Activated naive CD8-positive, alpha-beta T cell treated with anti-CD3 and anti-CD28 coated beads, Interleukin-2, amount 50 U/mL, for 24 hours (primary cell): ENCODE measurements at regions not wholly inside any gene's neighbourhood (a gene's known extent, or its start where the extent isn't known, plus 50 kb on each side); places are given as distances from the start of the nearest gene placed in this dataset.

ENCODE experiments used
- ATAC-seq: fragments of 150-1000 bp; cut with Tn5 transposase; one replicate; pipeline ENCODE4 v1.10.0; 2021
- DNase-seq: peaks from one replicate; pipeline ENCODE4 v3.0.0; 2021
- H3K27ac Mint-ChIP-seq: one replicate; pipeline ENCODE4 v1.8.0; 2021; ENCODE audit warnings: mild to moderate bottlenecking, mixed read lengths
- H3K27me3 Mint-ChIP-seq: one replicate; pipeline ENCODE4 v1.8.0; 2021; ENCODE audit warnings: mixed read lengths
- H3K36me3 Mint-ChIP-seq: one replicate; pipeline ENCODE4 v1.8.0; 2021; ENCODE audit warnings: low read depth, mixed read lengths
- H3K4me1 Mint-ChIP-seq: one replicate; pipeline ENCODE4 v1.8.0; 2021; ENCODE audit warnings: mixed read lengths
- H3K4me3 Mint-ChIP-seq: one replicate; pipeline ENCODE4 v1.8.0; 2021; ENCODE audit warnings: mild to moderate bottlenecking, moderate library complexity, mixed read lengths
- H3K9me3 Mint-ChIP-seq: one replicate; pipeline ENCODE4 v1.8.0; 2021; ENCODE audit warnings: mixed read lengths

GRCh38 chr2:96438589-96438988 is 66.6 kb downstream of the NEURL3 start:
- ATAC-seq = no peak

GRCh38 chr2:96437512-96437911 is 67.6 kb downstream of the NEURL3 start:
- peaks cover 17% of the 10 kb centered on the region for H3K9me3 Mint-ChIP-seq
- H3K36me3 Mint-ChIP-seq = peaks cover 3% of the 10 kb centered on the region
- no peak overlapping the region for H3K4me3 Mint-ChIP-seq
- H3K27me3 Mint-ChIP-seq = peaks cover 2% of the 10 kb centered on the region
- ATAC-seq (no peak), DNase-seq (no peak)
- no peaks in the 10 kb centered on the region for H3K4me1 Mint-ChIP-seq
- no peak overlapping the region for H3K27ac Mint-ChIP-seq

More at GRCh38 chr2:96438589-96438988, 66.6 kb downstream of the NEURL3 start:
- H3K27me3 Mint-ChIP-seq = peaks cover 2% of the 10 kb centered on the region
- no peak overlapping the region for H3K27ac Mint-ChIP-seq
- H3K36me3 Mint-ChIP-seq = peaks cover 3% of the 10 kb centered on the region
- DNase-seq = no peak
- H3K4me1 Mint-ChIP-seq = no peaks in the 10 kb centered on the region
- no peak overlapping the region for H3K4me3 Mint-ChIP-seq
- peaks cover 17% of the 10 kb centered on the region for H3K9me3 Mint-ChIP-seq

GRCh38 chr2:96436961-96437360 is 68.2 kb downstream of the NEURL3 start:
- Mint-ChIP-seq H3K27ac (no peak overlapping the region), H3K36me3 (peaks cover 3% of the 10 kb centered on the region), H3K9me3 (peaks cover 17% of the 10 kb centered on the region), H3K4me1 (no peaks in the 10 kb centered on the region), H3K27me3 (peaks cover 2% of the 10 kb centered on the region), H3K4me3 (no peak overlapping the region)
- DNase-seq (no peak), ATAC-seq (no peak)

- ATAC-seq (no peak), DNase-seq (no peak)
- H3K4me3 Mint-ChIP-seq = no peak overlapping the region
- peaks cover 2% of the 10 kb centered on the region for H3K27me3 Mint-ChIP-seq
- H3K36me3 Mint-ChIP-seq = peaks cover 3% of the 10 kb centered on the region
- H3K27ac Mint-ChIP-seq = no peak overlapping the region
- H3K9me3 Mint-ChIP-seq = peaks cover 17% of the 10 kb centered on the region
- H3K4me1 Mint-ChIP-seq = no peaks in the 10 kb centered on the region
Observed at GRCh38 chr2:96436416-96436815, 68.7 kb downstream of the NEURL3 start.

- ATAC-seq (no peak), DNase-seq (no peak)
- H3K27me3 Mint-ChIP-seq = peaks cover 8% of the 10 kb centered on the region
- H3K36me3 Mint-ChIP-seq = no peaks in the 10 kb centered on the region
- peaks cover 11% of the 10 kb centered on the region for H3K4me1 Mint-ChIP-seq
- H3K4me3 Mint-ChIP-seq = no peak overlapping the region
- peaks cover 4% of the 10 kb centered on the region for H3K9me3 Mint-ChIP-seq
- no peak overlapping the region for H3K27ac Mint-ChIP-seq
Observed at GRCh38 chr2:96431319-96431718, 73.8 kb downstream of the NEURL3 start.

- Mint-ChIP-seq H3K27me3 (peaks cover 8% of the 10 kb centered on the region), H3K4me1 (peaks cover 11% of the 10 kb centered on the region), H3K36me3 (no peaks in the 10 kb centered on the region), H3K4me3 (no peak overlapping the region), H3K9me3 (peaks cover 7% of the 10 kb centered on the region), H3K27ac (no peak overlapping the region)
- ATAC-seq = no peak
- DNase-seq = no peak
Observed at GRCh38 chr2:96430394-96430988, 74.7 kb downstream of the NEURL3 start.

- Mint-ChIP-seq H3K4me1 (peaks cover 11% of the 10 kb centered on the region), H3K27ac (no peak overlapping the region), H3K9me3 (peaks cover 3% of the 10 kb centered on the region), H3K4me3 (no peak overlapping the region), H3K36me3 (no peaks in the 10 kb centered on the region), H3K27me3 (peaks cover 7% of the 10 kb centered on the region)
- peak; percentile 97 for ATAC-seq
- DNase-seq = no peak
Observed at GRCh38 chr2:96427917-96428316, 77.2 kb downstream of the NEURL3 start.

GRCh38 chr2:96427169-96427568 is 78.0 kb downstream of the NEURL3 start:
- no peak for DNase-seq

GRCh38 chr2:96423828-96424227 is 81.3 kb downstream of the NEURL3 start:
- Mint-ChIP-seq H3K27me3 (peaks cover 10% of the 10 kb centered on the region), H3K4me1 (peaks cover 11% of the 10 kb centered on the region), H3K27ac (no peak overlapping the region), H3K4me3 (no peak overlapping the region), H3K9me3 (peaks cover 3% of the 10 kb centered on the region), H3K36me3 (no peaks in the 10 kb centered on the region)
- no peak for DNase-seq
- no peak for ATAC-seq

More at GRCh38 chr2:96427169-96427568, 78.0 kb downstream of the NEURL3 start:
- peaks cover 3% of the 10 kb centered on the region for H3K9me3 Mint-ChIP-seq
- ATAC-seq = no peak
- H3K27me3 Mint-ChIP-seq = peaks cover 7% of the 10 kb centered on the region
- H3K4me3 Mint-ChIP-seq = no peak overlapping the region
- no peak overlapping the region for H3K27ac Mint-ChIP-seq
- no peaks in the 10 kb centered on the region for H3K36me3 Mint-ChIP-seq
- peaks cover 11% of the 10 kb centered on the region for H3K4me1 Mint-ChIP-seq
